ENCODE measurements at regions not wholly inside any gene's neighbourhood (a gene's known extent, or its start where the extent isn't known, plus 50 kb on each side); places are given as distances from the start of the nearest gene placed in this dataset.

- TF ChIP-seq, protein P1, sequence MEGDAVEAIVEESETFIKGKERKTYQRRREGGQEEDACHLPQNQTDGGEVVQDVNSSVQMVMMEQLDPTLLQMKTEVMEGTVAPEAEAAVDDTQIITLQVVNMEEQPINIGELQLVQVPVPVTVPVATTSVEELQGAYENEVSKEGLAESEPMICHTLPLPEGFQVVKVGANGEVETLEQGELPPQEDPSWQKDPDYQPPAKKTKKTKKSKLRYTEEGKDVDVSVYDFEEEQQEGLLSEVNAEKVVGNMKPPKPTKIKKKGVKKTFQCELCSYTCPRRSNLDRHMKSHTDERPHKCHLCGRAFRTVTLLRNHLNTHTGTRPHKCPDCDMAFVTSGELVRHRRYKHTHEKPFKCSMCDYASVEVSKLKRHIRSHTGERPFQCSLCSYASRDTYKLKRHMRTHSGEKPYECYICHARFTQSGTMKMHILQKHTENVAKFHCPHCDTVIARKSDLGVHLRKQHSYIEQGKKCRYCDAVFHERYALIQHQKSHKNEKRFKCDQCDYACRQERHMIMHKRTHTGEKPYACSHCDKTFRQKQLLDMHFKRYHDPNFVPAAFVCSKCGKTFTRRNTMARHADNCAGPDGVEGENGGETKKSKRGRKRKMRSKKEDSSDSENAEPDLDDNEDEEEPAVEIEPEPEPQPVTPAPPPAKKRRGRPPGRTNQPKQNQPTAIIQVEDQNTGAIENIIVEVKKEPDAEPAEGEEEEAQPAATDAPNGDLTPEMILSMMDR (IDR thresholded peaks at IDR 0.05; ENCODE audit: insufficient read depth, low read depth, low read length) = no peak
- TF ChIP-seq EZH2 (IDR thresholded peaks at IDR 0.05; ENCODE audit: insufficient read depth, low read length) = no peak
These were observed 114.8 kb upstream of the ZNF236 start for GRCh38 chr18:76707534-76707933.

All from astrocyte (in vitro differentiated cells and primary cell).